H1 (cell line): ENCODE measurements at regions not wholly inside any gene's neighbourhood (a gene's known extent, or its start where the extent isn't known, plus 50 kb on each side); places are given as distances from the start of the nearest gene placed in this dataset.

ENCODE experiments used
- ASH2L ChIP-seq: fragments of 200-600, 300-600 bp; sonication (generic); IDR thresholded peaks from one replicate; pipeline ENCODE4 v1.7.1; 2017; ENCODE audit warnings: low read length
- BRCA1 ChIP-seq: IDR thresholded peaks from 2 replicates; pipeline ENCODE4 v1.6.1; 2012; ENCODE audit warnings: low read depth, low read length, improper control_type of control experiment
- CHD1 ChIP-seq: IDR thresholded peaks from 2 replicates; pipeline ENCODE4 v1.6.1; 2012; ENCODE audit warnings: low read depth, low read length, improper control_type of control experiment
- HDAC6 ChIP-seq: IDR thresholded peaks from one replicate; pipeline ENCODE4 v1.7.1; 2012; ENCODE audit warnings: low read depth, mild to moderate bottlenecking, inconsistent platforms, low read length, moderate library complexity
- JUND ChIP-seq: IDR thresholded peaks from 2 replicates; pipeline ENCODE4 v1.6.1; 2011; ENCODE audit warnings: mild to moderate bottlenecking, improper control_type of control experiment, low read length
- PHF8 ChIP-seq: fragments of 200-600 bp; sonication (generic); conservative IDR thresholded peaks from 2 replicates; pipeline ENCODE4 v1.7.1; 2012; ENCODE audit warnings: low read depth, mild to moderate bottlenecking, inconsistent platforms, low read length, moderate library complexity
- POU5F1 ChIP-seq: IDR thresholded peaks from 2 replicates; pipeline ENCODE4 v1.6.1; 2011; ENCODE audit warnings: low read depth, mild to moderate bottlenecking, low read length, moderate library complexity
- SAP30 ChIP-seq: fragments of 300-600 bp; sonication (generic); IDR thresholded peaks from 2 replicates; pipeline ENCODE4 v1.7.1; 2012; ENCODE audit warnings: low read length, moderate library complexity, mild to moderate bottlenecking, inconsistent platforms; ENCODE audit not compliant: insufficient read depth, insufficient replicate concordance
- SUZ12 ChIP-seq: fragments of 200-600 bp; sonication (generic); IDR thresholded peaks from 2 replicates; pipeline ENCODE4 v1.6.1; 2012; ENCODE audit warnings: mild to moderate bottlenecking, inconsistent platforms, low read length, moderate library complexity, mixed read lengths
- ZNF274 ChIP-seq: IDR thresholded peaks from 2 replicates; pipeline ENCODE4 v1.7.0; 2012; ENCODE audit warnings: low read length, borderline replicate concordance; ENCODE audit errors: extremely low read depth

DNA sequence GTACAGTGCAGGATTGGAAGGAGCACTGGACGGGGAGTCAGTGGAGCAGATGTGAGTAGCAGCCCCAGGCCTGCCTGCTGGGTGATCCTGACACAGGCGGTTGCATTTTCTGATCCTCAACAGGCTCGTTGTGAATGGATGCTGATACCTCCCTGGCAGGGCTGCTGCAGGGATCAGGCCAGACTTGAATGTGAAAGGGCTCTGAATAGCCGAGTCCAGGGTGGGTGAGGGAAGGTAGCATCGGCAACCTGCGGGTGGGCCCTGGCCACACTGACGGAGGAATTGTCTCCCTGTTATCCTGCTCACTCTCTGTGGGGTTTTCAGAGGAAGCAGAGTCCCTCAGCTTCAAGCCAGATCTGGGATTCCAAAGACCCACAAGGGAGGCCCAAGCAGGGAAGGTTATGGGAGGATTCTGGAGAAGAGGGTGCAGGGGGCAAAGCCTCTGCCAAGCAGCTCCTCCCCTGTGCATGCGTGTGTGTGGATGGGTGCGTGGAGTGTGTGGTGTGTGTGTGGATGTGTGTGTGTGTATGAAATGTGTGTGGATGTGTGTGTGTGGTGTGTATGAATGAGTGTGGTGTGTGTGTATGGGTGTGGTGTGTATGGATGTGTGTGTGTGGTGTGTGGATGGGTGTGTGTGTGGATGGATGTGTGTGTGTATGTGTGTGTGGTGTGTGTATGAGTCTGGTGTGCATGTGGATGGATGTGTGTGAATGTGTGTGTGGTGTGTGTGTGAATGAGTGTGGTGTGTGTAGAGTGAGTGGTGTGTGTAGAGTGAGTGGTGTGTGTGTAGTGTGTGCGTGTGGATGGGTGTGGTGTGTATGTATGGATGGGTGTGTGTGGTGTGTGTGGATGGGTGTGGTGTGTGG is 100.3 kb downstream of the UBIAD1 start (continued):
- no peak for TF ChIP-seq PHF8
- no peak for TF ChIP-seq ZNF274
- TF ChIP-seq BRCA1: no peak
- no peak for TF ChIP-seq ASH2L
- TF ChIP-seq JUND: no peak
- no peak for TF ChIP-seq SAP30
- no peak for TF ChIP-seq CHD1
- TF ChIP-seq SUZ12: no peak
- TF ChIP-seq HDAC6: no peak
- no peak for TF ChIP-seq POU5F1
- TF ChIP-seq, all 59 proteins: peak for 0
